HG03457 (cell line): ENCODE measurements at regions not wholly inside any gene's neighbourhood (a gene's known extent, or its start where the extent isn't known, plus 50 kb on each side); places are given as distances from the start of the nearest gene placed in this dataset.
A peak's percentile ranks its signal among the peaks of the same experiment; 100 is the strongest.
"Not testable (repeated sequence)": the region's sequence is repeated elsewhere in the genome, so short reads cannot be mapped to it uniquely, and the experiment has no call there.

Experiments used
- ATAC-seq: cut with Tn5 transposase; IDR thresholded peaks from one replicate; pipeline ENCODE4 v1.9.1; 2021; ENCODE audit warnings: moderate number of reproducible peaks; ENCODE audit not compliant: unreplicated experiment

- ATAC-seq = no peak
Measured at GRCh38 chr2:186947516-186947915, 98.5 kb upstream of the ZSWIM2 start.

GRCh38 chr2:186946896-186947467 lies 98.0 kb upstream of the ZSWIM2 start:
- ATAC-seq = no peak

GRCh38 chr2:186941853-186942252 lies 92.9 kb upstream of the ZSWIM2 start:
- ATAC-seq = no peak

GRCh38 chr2:186940463-186940862 lies 91.5 kb upstream of the ZSWIM2 start:
- no peak for ATAC-seq

- no peak for ATAC-seq
Measured at GRCh38 chr2:186934420-186934819, 85.5 kb upstream of the ZSWIM2 start.

GRCh38 chr2:186927867-186928191 lies 78.9 kb upstream of the ZSWIM2 start:
- no peak for ATAC-seq

- no peak for ATAC-seq
Measured at GRCh38 chr2:186927185-186927866, 78.4 kb upstream of the ZSWIM2 start.

GRCh38 chr2:186925514-186925913 lies 76.5 kb upstream of the ZSWIM2 start:
- no peak for ATAC-seq

- not testable (repeated sequence) for ATAC-seq
Measured at GRCh38 chr2:186922316-186922715, 73.3 kb upstream of the ZSWIM2 start.

- ATAC-seq = no peak
Measured at GRCh38 chr2:186919296-186919695, 70.3 kb upstream of the ZSWIM2 start.

- ATAC-seq = no peak
Measured at GRCh38 chr2:186918495-186918894, 69.5 kb upstream of the ZSWIM2 start.

- ATAC-seq = no peak
Measured at GRCh38 chr2:186917866-186918265, 68.9 kb upstream of the ZSWIM2 start.

- ATAC-seq = peak; percentile 90
Measured at GRCh38 chr2:186913870-186914269, 64.9 kb upstream of the ZSWIM2 start.

GRCh38 chr2:186912979-186913378 lies 64.0 kb upstream of the ZSWIM2 start:
- no peak for ATAC-seq

GRCh38 chr2:186911551-186912085 lies 62.6 kb upstream of the ZSWIM2 start:
- no peak for ATAC-seq

- no peak for ATAC-seq
Measured at GRCh38 chr2:186910996-186911395, 62.0 kb upstream of the ZSWIM2 start.

- no peak for ATAC-seq
Measured at GRCh38 chr2:186909095-186909494, 60.1 kb upstream of the ZSWIM2 start.

- ATAC-seq = no peak
Measured at GRCh38 chr2:186907897-186908296, 58.9 kb upstream of the ZSWIM2 start.

- ATAC-seq = no peak
Measured at GRCh38 chr2:186903216-186903615, 54.2 kb upstream of the ZSWIM2 start.
